ENCODE measurements at regions not wholly inside any gene's neighbourhood (a gene's known extent, or its start where the extent isn't known, plus 50 kb on each side); places are given as distances from the start of the nearest gene placed in this dataset.
"Not testable (repeated sequence)": the region's sequence is repeated elsewhere in the genome, so short reads cannot be mapped to it uniquely, and the experiment has no call there.

DNA sequence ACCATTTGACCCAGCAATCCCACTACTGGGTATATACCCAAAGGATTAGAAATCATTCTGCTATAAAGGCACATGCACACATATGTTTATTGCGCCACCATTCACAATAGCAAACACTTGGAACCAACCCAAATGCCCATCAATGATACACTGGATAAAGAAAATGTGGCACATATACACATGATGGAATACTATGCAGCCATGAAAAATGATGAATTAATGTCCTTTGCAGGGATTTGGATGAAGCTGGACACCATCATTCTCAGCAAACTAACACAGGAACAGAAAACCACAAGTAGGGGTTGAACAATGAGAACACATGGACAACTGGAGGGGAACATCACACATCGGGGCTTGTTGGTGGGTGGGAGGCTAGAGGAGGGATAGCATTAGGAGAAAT lies 201.1 kb downstream of the FRK start:
- TF ChIP-seq POLR2A (IDR thresholded peaks at IDR 0.05; ENCODE audit: low read depth, low read length); MYC (IDR thresholded peaks at IDR 0.05; ENCODE audit: low read depth, low read length); EZH2 (IDR thresholded peaks at IDR 0.05; ENCODE audit: borderline replicate concordance, low read depth, low read length, severe bottlenecking); GATA2 (IDR thresholded peaks at IDR 0.05; ENCODE audit: insufficient read depth, insufficient read length, low read depth, low read length): not testable (repeated sequence)
- TF ChIP-seq, protein P1, sequence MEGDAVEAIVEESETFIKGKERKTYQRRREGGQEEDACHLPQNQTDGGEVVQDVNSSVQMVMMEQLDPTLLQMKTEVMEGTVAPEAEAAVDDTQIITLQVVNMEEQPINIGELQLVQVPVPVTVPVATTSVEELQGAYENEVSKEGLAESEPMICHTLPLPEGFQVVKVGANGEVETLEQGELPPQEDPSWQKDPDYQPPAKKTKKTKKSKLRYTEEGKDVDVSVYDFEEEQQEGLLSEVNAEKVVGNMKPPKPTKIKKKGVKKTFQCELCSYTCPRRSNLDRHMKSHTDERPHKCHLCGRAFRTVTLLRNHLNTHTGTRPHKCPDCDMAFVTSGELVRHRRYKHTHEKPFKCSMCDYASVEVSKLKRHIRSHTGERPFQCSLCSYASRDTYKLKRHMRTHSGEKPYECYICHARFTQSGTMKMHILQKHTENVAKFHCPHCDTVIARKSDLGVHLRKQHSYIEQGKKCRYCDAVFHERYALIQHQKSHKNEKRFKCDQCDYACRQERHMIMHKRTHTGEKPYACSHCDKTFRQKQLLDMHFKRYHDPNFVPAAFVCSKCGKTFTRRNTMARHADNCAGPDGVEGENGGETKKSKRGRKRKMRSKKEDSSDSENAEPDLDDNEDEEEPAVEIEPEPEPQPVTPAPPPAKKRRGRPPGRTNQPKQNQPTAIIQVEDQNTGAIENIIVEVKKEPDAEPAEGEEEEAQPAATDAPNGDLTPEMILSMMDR (IDR thresholded peaks at IDR 0.05; ENCODE audit: extremely low read depth in 1 of 2, insufficient read depth in 1 of 2, low read depth in 1 of 2, low read length in 2 of 2) = not testable (repeated sequence)
- TF ChIP-seq, protein P2, sequence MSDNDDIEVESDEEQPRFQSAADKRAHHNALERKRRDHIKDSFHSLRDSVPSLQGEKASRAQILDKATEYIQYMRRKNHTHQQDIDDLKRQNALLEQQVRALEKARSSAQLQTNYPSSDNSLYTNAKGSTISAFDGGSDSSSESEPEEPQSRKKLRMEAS (IDR thresholded peaks at IDR 0.05; ENCODE audit: insufficient read depth, insufficient read length) = not testable (repeated sequence)
